Epithelial cell of esophagus (primary cell): ENCODE measurements at regions not wholly inside any gene's neighbourhood (a gene's known extent, or its start where the extent isn't known, plus 50 kb on each side); places are given as distances from the start of the nearest gene placed in this dataset.

Source experiments
- DNase-seq: peaks from one replicate; pipeline ENCODE4 v3.0.0; 2010; ENCODE audit warnings: low read depth
- H3K4me3 ChIP-seq: 2 replicates; pipeline ENCODE4 v1.5.1; 2011; ENCODE audit warnings: mild to moderate bottlenecking, low read length, control low read depth
- CTCF ChIP-seq: IDR thresholded peaks from 2 replicates; pipeline ENCODE4 v1.5.1; 2011; ENCODE audit warnings: low read depth, mild to moderate bottlenecking, low read length, control low read depth, inconsistent platforms; ENCODE audit not compliant: insufficient read depth; ENCODE audit errors: missing control alignments

- no peak for DNase-seq
- no peak for TF ChIP-seq CTCF
- no peak overlapping the region for H3K4me3 ChIP-seq
Observed at GRCh38 chr16:63623551-63624039, 1498.3 kb downstream of the CDH11 start.

- no peak overlapping the region for H3K4me3 ChIP-seq
- no peak for DNase-seq
- no peak for TF ChIP-seq CTCF
Observed at GRCh38 chr16:63618896-63619485, 1502.9 kb downstream of the CDH11 start.

GRCh38 chr16:63617990-63618763, 1503.7 kb downstream of the CDH11 start:
- DNase-seq: peak; percentile 20
- H3K4me3 ChIP-seq: peak overlapping the region; percentile 51

GRCh38 chr16:63617047-63617989, 1504.5 kb downstream of the CDH11 start:
- DNase-seq: no peak
- TF ChIP-seq CTCF: no peak

More at GRCh38 chr16:63617990-63618763, 1503.7 kb downstream of the CDH11 start:
- TF ChIP-seq CTCF: no peak

GRCh38 chr16:63614429-63614828, 1507.4 kb downstream of the CDH11 start:
- TF ChIP-seq CTCF: no peak
- no peak overlapping the region for H3K4me3 ChIP-seq
- no peak for DNase-seq

More at GRCh38 chr16:63617047-63617989, 1504.5 kb downstream of the CDH11 start:
- peak overlapping the region; percentile 51 for H3K4me3 ChIP-seq

- DNase-seq: peak; percentile 6
- no peak for TF ChIP-seq CTCF
- H3K4me3 ChIP-seq: no peak overlapping the region
Observed at GRCh38 chr16:63613701-63614100, 1508.2 kb downstream of the CDH11 start.
